T-cell (primary cell): ENCODE measurements at regions not wholly inside any gene's neighbourhood (a gene's known extent, or its start where the extent isn't known, plus 50 kb on each side); places are given as distances from the start of the nearest gene placed in this dataset.
"Not testable (repeated sequence)": the region's sequence is repeated elsewhere in the genome, so short reads cannot be mapped to it uniquely, and the experiment has no call there.

ENCODE experiments used
- ATAC-seq, 4 experiments: fragments of 200-7000 bp in 3 of 4; fragments of 150-1000 bp in 1 of 4; cut with Tn5 transposase; replicated peaks in 1 of 4; 1 replicate in 3 of 4; 2 replicates in 1 of 4; pipeline ENCODE4 v1.10.0; 2021; ENCODE audit warnings: moderate library complexity in 3 of 4, mild to moderate bottlenecking in 2 of 4, moderate number of reproducible peaks in 1 of 4
- CTCF ChIA-PET, 2 donors: fragments of 300-600 bp; sonication (Branson Sonifier 250); formaldehyde crosslinking; loops; one replicate each; lab custom pipeline; 2022; ENCODE audit warnings: antibody characterized with exemption in 2 of 2; lab: Charles Lee
- POLR2A ChIA-PET, 2 donors: fragments of 300-600 bp; sonication (Branson Sonifier 250); formaldehyde crosslinking; loops; one replicate each; lab custom pipeline; 2022; ENCODE audit warnings: antibody characterized with exemption in 2 of 2; lab: Charles Lee
- DNase-seq, 35 experiments: peaks; one replicate each; pipeline versions ENCODE4 v3.0.0 to v3.0.0-alpha.2; 2013 to 2023
- H3K27ac ChIP-seq: one replicate; pipeline ENCODE4 v1.5.1; 2013; ENCODE audit warnings: low read length
- H3K27me3 ChIP-seq, 2 experiments: replicated peaks in 1 of 2; 1 replicate in 1 of 2; 2 replicates in 1 of 2; pipeline versions ENCODE4 v1.6.1 to v1.7.0; 2013; ENCODE audit warnings: low read length in 1 of 2, mixed read lengths in 1 of 2; ENCODE audit not compliant: control insufficient read depth in 2 of 2, insufficient read depth in 2 of 2; ENCODE audit errors: extremely low read depth in 1 of 2
- H3K36me3 ChIP-seq, 2 donors: 1 replicate in 1 of 2; 2 replicates in 1 of 2; pipeline versions ENCODE4 v1.6.1 to v1.7.0; 2013; ENCODE audit warnings: low read length in 1 of 2; ENCODE audit not compliant: control insufficient read depth in 2 of 2, insufficient read depth in 1 of 2; ENCODE audit errors: extremely low read depth in 1 of 2
- H3K4me1 ChIP-seq, 2 experiments: 1 replicate in 1 of 2; 2 replicates in 1 of 2; pipeline versions ENCODE4 v1.6.1 to v1.7.0; 2013; ENCODE audit warnings: low read length in 2 of 2, mixed read lengths in 1 of 2; ENCODE audit not compliant: insufficient read depth in 2 of 2, control insufficient read depth in 1 of 2; ENCODE audit errors: extremely low read depth in 1 of 2
- H3K4me3 ChIP-seq, 2 donors: 1 replicate in 1 of 2; 2 replicates in 1 of 2; pipeline versions ENCODE4 v1.5.1 to v1.7.0; 2013; ENCODE audit warnings: mild to moderate bottlenecking in 2 of 2, low read length in 1 of 2, moderate library complexity in 1 of 2; ENCODE audit not compliant: control insufficient read depth in 1 of 2; ENCODE audit errors: extremely low read depth in 1 of 2
- H3K9me3 ChIP-seq: 2 replicates; pipeline ENCODE4 v1.7.0; 2013
- H3K27ac Mint-ChIP-seq, 2 donors: one replicate each; pipeline ENCODE4 v1.8.0; 2020 to 2021; ENCODE audit warnings: mild to moderate bottlenecking in 2 of 2, mixed read lengths in 2 of 2
- H3K27me3 Mint-ChIP-seq, 2 donors: one replicate each; pipeline ENCODE4 v1.8.0; 2021 to 2022; ENCODE audit warnings: mixed read lengths in 2 of 2
- H3K36me3 Mint-ChIP-seq: one replicate; pipeline ENCODE4 v1.8.0; 2021; ENCODE audit warnings: mixed read lengths
- H3K4me1 Mint-ChIP-seq, 3 donors: one replicate each; pipeline ENCODE4 v1.8.0; 2020 to 2022; ENCODE audit warnings: mixed read lengths in 3 of 3, mild to moderate bottlenecking in 1 of 3
- H3K4me3 Mint-ChIP-seq, 3 donors: one replicate each; pipeline ENCODE4 v1.8.0; 2020 to 2022; ENCODE audit warnings: mild to moderate bottlenecking in 3 of 3, mixed read lengths in 3 of 3, moderate library complexity in 3 of 3
- H3K9me3 Mint-ChIP-seq, 3 donors: one replicate each; pipeline ENCODE4 v1.8.0; 2020 to 2022; ENCODE audit warnings: mixed read lengths in 3 of 3
- WGBS: methylation state at CpG from one replicate; pipeline ENCODE4 v1.1.5; 2013; ENCODE audit warnings: missing lambda C conversion rate; ENCODE audit not compliant: insufficient coverage; 5-methylcytosine and 5-hydroxymethylcytosine counted together

GRCh38 chr1:214144521-214144920 is 136.4 kb upstream of the SMYD2 start:
- H3K27me3 Mint-ChIP-seq = peaks cover 7 to 14% of the 10 kb centered on the region in 2 donors
- POLR2A ChIA-PET, H3K4me1 ChIP-seq, H3K27me3 ChIP-seq, CTCF ChIA-PET, DNase-seq, H3K36me3 ChIP-seq, H3K4me3 ChIP-seq, H3K9me3 ChIP-seq, H3K9me3 Mint-ChIP-seq, H3K4me3 Mint-ChIP-seq, H3K36me3 Mint-ChIP-seq, H3K4me1 Mint-ChIP-seq, ATAC-seq, H3K27ac Mint-ChIP-seq, H3K27ac ChIP-seq: not testable (repeated sequence)
- no CpG with 5 or more reads among the region's 2 CpGs for WGBS

GRCh38 chr1:214146523-214146922 is 134.4 kb upstream of the SMYD2 start:
- ChIA-PET CTCF (interaction anchor here in 1 of 2 donors (0.6 kb wide), 2 partner anchors 161 to 597 kb away, joined by 5 read pairs; no protein-coding TSS in a partner anchor), POLR2A (interaction anchor here in 1 of 2 donors (0.6 kb wide), 1 partner anchor 51 kb away, joined by 5 read pairs; no protein-coding TSS in a partner anchor)
- no peaks in the 10 kb centered on the region for H3K36me3 ChIP-seq
- H3K4me1 Mint-ChIP-seq = no peaks in the 10 kb centered on the region
- no peak overlapping the region for H3K4me3 ChIP-seq
- H3K4me1 ChIP-seq = no peaks in the 10 kb centered on the region
- H3K27me3 Mint-ChIP-seq = peaks cover 7 to 14% of the 10 kb centered on the region in 2 donors
- H3K9me3 Mint-ChIP-seq = no peaks in the 10 kb centered on the region
- H3K27ac ChIP-seq = no peak overlapping the region
- no peak overlapping the region for H3K27ac Mint-ChIP-seq
- no peak for ATAC-seq
- no peak for DNase-seq
- no peaks in the 10 kb centered on the region for H3K27me3 ChIP-seq
- H3K4me3 Mint-ChIP-seq = no peak overlapping the region
- 58% methylated on average over 2 of the region's 4 CpGs for WGBS
- H3K9me3 ChIP-seq = no peaks in the 10 kb centered on the region
- no peaks in the 10 kb centered on the region for H3K36me3 Mint-ChIP-seq

- Histone ChIP-seq H3K4me3 (no peak overlapping the region), H3K36me3 (no peaks in the 10 kb centered on the region), H3K4me1 (no peaks in the 10 kb centered on the region), H3K27ac (no peak overlapping the region), H3K27me3 (peaks cover 0 to 6% of the 10 kb centered on the region in 2 experiments), H3K9me3 (no peaks in the 10 kb centered on the region)
- Mint-ChIP-seq H3K4me3 (no peak overlapping the region), H3K9me3 (no peaks in the 10 kb centered on the region), H3K27me3 (peaks cover 18 to 37% of the 10 kb centered on the region in 2 donors), H3K27ac (no peak overlapping the region), H3K36me3 (no peaks in the 10 kb centered on the region), H3K4me1 (no peaks in the 10 kb centered on the region)
- ChIA-PET POLR2A (interaction anchor here in 1 of 2 donors (0.6 kb wide), 1 partner anchor 411 kb away, joined by 4 read pairs; no protein-coding TSS in a partner anchor), CTCF (no interaction called here)
- 33% methylated on average over 1 of the region's 6 CpGs for WGBS
- ATAC-seq = no peak
- DNase-seq = no peak
Observed at GRCh38 chr1:214154596-214155292, 126.2 kb upstream of the SMYD2 start.

GRCh38 chr1:214155987-214156625 is 124.9 kb upstream of the SMYD2 start:
- Histone ChIP-seq H3K9me3 (no peaks in the 10 kb centered on the region), H3K36me3 (no peaks in the 10 kb centered on the region), H3K27me3 (peaks cover 0 to 6% of the 10 kb centered on the region in 2 experiments), H3K27ac (no peak overlapping the region), H3K4me3 (no peak overlapping the region), H3K4me1 (no peaks in the 10 kb centered on the region)
- Mint-ChIP-seq H3K4me1 (no peaks in the 10 kb centered on the region), H3K4me3 (no peak overlapping the region), H3K27me3 (peaks cover 18 to 39% of the 10 kb centered on the region in 2 donors), H3K36me3 (no peaks in the 10 kb centered on the region), H3K9me3 (no peaks in the 10 kb centered on the region), H3K27ac (no peak overlapping the region)
- ATAC-seq = no peak
- POLR2A ChIA-PET = no interaction called here
- no peak for DNase-seq
- WGBS = 80% methylated on average over 1 of the region's 2 CpGs
- CTCF ChIA-PET = no interaction called here

GRCh38 chr1:214164173-214164572 is 116.8 kb upstream of the SMYD2 start:
- peaks cover 14 to 24% of the 10 kb centered on the region in 2 donors for H3K27me3 Mint-ChIP-seq

GRCh38 chr1:214165850-214166374 is 115.0 kb upstream of the SMYD2 start:
- Histone ChIP-seq H3K9me3 (no peaks in the 10 kb centered on the region), H3K4me3 (no peak overlapping the region), H3K4me1 (no peaks in the 10 kb centered on the region), H3K27ac (no peak overlapping the region), H3K27me3 (peaks cover 3 to 6% of the 10 kb centered on the region in 2 experiments), H3K36me3 (no peaks in the 10 kb centered on the region)
- POLR2A ChIA-PET = no interaction called here
- Mint-ChIP-seq H3K27ac (no peak overlapping the region), H3K9me3 (no peaks in the 10 kb centered on the region), H3K27me3 (peaks cover 14 to 19% of the 10 kb centered on the region in 2 donors), H3K36me3 (no peaks in the 10 kb centered on the region), H3K4me1 (no peaks in the 10 kb centered on the region), H3K4me3 (no peak overlapping the region)
- DNase-seq (no peak), ATAC-seq (no peak)
- 75% methylated on average over 3 of the region's 5 CpGs for WGBS
- CTCF ChIA-PET = no interaction called here

More at GRCh38 chr1:214164173-214164572, 116.8 kb upstream of the SMYD2 start:
- peaks cover 3% of the 10 kb centered on the region in 2 experiments for H3K27me3 ChIP-seq
- POLR2A ChIA-PET = no interaction called here
- no peaks in the 10 kb centered on the region for H3K36me3 Mint-ChIP-seq
- H3K4me3 ChIP-seq = no peak overlapping the region
- H3K4me3 Mint-ChIP-seq = no peak overlapping the region
- ATAC-seq (no peak), DNase-seq (no peak)
- CTCF ChIA-PET = no interaction called here
- H3K9me3 Mint-ChIP-seq = no peaks in the 10 kb centered on the region
- H3K4me1 ChIP-seq = no peaks in the 10 kb centered on the region
- H3K27ac Mint-ChIP-seq = no peak overlapping the region
- whole genome bisulfite sequencing = 40% methylated on average over 1 of the region's 7 CpGs
- no peaks in the 10 kb centered on the region for H3K4me1 Mint-ChIP-seq
- no peaks in the 10 kb centered on the region for H3K9me3 ChIP-seq
- no peak overlapping the region for H3K27ac ChIP-seq
- no peaks in the 10 kb centered on the region for H3K36me3 ChIP-seq
